ENCODE measurements at regions not wholly inside any gene's neighbourhood (a gene's known extent, or its start where the extent isn't known, plus 50 kb on each side); places are given as distances from the start of the nearest gene placed in this dataset.
A peak's percentile ranks its signal among the peaks of the same experiment; 100 is the strongest.
"Not testable (repeated sequence)": the region's sequence is repeated elsewhere in the genome, so short reads cannot be mapped to it uniquely, and the experiment has no call there.

DNA sequence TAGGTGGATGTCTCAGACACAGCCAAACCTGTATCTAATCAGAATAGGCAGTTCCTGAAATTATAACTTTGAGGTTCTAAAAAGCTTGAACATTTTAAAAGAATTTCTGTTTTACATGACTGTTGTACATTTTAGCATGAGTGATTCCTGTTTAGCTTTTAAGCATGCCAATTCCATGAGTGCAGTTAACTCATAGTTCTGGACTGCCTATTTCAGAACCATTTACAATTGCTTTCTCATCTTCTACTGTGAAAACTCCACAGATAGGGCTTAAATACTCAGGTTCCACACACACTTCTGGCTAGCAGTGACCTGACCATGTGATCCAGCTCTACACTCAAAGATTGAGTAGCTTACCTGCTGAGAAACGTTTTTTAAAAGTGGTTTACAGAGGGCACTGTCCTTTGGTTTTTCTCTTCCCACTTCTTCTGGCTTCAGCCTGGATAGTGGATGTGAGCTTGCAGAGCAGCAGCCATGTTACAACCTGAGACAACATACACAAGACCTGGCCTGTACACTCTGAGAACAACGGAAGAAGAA is 280.8 kb downstream of the ANKRD50 start:
- no peak for DNase-seq

DNA sequence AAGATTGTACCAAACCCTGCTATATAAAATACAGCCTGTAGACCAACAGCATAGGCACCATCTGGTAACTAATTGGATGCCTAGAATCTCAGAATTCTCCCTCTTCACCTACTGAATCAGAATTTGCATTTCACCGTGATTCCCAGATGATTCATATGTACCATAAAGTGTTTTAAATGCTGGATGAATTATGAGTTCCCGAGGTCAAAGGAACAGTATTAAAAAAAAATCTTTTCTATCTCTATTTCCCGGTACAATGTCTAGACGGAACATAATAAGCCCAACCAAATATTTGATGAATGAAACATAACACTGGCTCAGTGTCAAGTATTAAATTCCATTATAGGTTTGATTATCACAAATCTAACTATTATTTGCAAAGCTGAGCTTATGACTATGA is 280.0 kb downstream of the ANKRD50 start:
- DNase-seq, result no peak

DNA sequence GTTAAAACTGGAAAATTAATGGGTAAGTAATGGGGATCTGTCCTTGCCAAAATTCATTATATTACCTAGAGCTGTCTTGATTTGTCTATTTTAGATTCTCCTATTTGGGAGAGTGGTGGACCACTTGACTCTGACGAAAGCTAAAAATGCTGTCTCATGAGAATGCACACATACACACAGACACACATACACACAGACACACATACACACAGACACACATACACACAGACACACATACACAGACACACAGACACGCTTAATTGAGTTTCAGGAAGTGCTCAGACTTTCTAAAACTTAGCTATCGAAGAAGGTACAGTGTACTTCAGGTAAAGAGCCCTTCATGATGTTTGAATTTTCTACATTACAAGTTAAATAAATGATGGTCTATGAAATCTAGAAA is 279.5 kb downstream of the ANKRD50 start:
- no peak for DNase-seq

DNA sequence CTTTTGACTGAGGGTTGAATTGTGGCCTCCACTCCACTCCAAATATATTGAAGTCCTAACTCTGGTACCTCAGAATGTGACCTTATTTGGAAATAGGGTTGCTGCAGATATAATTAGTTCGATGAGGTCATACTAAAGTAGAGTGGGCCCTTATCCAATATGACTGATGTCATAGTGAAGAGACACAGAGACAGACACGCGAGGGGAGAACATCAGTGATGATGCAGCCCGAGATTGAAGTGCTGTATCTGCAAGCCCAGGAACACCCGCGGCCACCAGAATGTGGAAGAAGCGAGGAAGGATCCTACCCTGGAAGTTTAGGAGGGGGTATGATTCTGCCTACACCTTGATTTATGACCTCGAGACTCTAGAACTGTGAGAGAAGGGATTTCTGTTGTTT is 279.0 kb downstream of the ANKRD50 start:
- DNase-seq, result no peak

DNA sequence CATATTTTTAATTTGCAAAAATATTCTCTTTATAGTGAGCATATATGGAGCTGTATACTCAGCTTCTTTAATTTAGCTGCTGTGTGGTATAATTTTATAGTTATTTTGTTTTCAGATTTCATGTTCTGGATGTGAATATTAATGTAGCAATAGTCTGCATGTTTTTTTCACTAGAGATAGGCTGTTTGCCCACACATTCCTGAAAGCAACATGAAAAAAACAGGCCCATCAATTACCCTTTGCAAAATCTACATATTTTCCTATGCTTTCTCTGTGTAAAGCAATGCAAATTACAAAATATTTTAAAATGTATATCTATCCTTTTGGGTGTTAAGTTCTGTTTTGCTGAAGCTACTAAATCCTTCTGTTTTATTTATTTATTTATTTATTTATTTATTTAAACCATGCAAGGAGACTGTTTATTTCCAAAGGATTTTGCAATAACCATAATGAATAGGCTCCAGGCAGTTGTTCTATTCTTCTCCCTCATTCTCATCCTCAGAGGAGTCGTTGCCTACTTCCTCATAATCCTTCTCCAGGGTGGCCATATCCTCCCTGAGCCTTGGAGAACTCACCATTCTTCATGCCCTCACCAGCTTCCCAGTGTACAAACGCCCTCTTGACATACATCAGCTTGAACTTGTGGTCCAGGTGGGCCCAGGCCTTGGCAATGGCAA is 277.1 kb downstream of the ANKRD50 start:
- DNase-seq, result no peak

DNA sequence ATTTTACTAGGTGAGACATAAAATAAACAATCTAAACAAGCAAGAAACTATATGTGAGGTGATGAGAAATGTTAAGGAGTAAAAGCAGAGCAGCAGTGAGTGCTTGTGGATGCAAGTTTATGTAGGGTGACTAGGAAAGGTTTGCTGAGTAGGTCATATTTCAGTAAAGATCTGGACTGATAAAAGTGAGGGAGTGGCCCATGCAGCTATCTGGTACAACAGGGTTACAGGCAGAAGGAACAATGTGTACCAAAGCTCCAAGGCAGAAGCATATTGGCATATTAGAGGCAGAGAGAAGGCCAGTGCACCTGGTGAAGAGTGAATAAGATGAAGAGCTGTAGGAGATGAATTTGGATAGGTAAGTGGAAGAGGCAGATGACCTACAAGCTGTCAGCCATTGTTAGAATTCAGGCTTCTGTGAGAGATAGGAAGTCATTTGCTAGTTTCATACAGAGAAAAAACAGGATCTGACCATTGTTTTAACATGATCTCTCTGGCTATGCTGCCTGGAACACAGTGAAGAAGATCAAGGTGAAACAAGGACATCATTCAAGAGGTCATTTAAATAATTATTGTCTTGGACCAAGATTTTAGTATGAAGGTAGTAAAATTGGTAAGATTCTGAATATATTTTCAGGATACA is 274.6 kb downstream of the ANKRD50 start:
- DNase-seq, result no peak

DNA sequence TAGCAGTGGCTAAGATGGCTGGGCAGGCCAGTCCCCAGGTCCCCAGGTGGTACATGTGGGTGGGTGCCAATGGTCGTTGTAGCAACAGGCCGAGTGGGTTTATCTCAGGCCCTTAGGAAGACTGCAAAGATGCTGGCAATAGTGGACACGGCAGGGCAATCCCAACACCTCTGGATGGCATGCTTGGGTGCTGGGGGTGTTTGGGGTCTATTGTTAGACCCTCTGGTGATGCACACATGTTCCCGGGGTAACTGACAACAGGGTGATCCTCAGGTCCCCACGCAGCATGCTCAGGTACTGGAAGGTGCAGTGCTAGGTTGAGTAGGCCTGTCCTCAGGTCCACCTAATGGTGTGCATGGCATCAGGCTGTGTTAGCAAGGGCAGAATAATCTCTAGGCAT is 267.5 kb downstream of the ANKRD50 start:
- no peak for DNase-seq

DNA sequence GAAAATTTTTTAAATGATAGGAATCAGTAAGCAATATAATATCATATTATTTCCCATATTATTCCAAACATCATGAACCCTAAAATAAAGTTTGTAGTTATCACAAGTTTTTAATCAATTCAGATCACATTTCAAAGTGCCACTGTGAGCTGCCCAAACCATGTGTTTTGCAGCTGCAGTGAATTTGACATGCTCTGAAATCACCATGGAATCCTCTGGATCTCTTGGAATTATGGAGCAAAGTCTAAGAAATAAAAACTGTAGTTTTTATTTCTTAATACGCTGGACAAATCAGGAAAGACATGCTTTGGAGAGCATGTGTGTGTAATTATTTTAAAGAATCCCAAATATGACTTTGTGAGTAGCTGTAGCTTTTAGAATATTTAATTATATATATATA is 262.7 kb downstream of the ANKRD50 start:
- peak; percentile 83 for DNase-seq

DNA sequence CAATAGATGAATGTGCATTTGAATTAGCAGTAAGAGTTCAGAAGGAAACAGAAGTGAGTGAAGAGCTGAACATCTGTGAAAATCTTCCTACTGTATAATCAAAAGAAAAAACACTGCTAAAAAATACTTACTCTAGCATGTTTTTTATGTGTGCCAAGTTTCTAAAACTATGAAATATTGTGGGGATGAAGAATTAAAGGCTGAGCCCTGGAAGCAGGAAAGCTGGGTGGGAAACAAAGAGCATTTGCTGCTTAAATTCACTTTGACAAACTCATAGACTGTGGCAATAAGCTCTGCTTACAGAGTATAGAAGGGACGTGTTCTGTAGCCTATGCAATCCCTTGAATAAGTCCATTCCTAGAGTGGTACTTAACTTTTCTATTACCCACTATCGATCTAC is 261.7 kb downstream of the ANKRD50 start:
- peak; percentile 66 for DNase-seq

DNA sequence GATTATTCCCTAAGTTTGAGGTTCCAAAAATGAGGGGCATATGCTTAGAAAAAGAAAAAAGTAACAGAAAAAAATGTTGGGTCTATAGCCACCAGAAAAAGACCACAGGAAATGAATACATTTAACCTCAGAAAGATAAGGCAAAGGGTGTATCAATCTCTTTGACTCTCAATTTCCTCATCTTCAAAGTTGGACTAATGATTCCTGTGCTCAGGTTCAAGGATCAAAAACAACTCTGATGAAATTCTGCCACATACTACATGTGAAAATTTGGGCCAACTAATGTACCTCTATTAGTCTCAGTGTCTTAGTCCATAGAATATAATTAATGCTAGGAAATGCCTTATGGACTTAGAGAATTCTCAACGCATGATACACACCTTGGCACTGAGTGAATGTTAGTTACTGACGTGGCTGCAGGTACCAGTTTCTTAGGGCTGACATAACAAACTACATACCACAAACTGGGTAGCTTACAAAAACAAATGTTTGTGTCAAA is 257.7 kb downstream of the ANKRD50 start:
- no peak for DNase-seq

DNA sequence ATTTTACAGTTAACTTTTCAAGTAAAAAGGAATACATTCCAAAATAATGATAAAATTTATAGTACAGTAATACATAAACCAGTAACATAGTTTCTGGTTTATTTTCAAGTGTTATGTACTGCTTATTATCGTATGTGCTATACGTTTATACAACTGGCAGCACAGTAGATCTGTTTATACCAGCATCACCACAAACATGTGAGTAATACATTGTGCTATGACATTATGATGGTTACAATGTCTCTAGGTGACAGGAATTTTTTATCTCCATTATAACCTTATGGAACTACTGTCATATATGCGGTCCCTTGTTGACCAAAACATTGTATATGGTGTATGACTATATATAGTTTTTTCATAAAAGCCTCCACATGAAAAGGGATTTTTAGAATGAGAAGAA is 256.9 kb downstream of the ANKRD50 start:
- DNase-seq, result no peak

DNA sequence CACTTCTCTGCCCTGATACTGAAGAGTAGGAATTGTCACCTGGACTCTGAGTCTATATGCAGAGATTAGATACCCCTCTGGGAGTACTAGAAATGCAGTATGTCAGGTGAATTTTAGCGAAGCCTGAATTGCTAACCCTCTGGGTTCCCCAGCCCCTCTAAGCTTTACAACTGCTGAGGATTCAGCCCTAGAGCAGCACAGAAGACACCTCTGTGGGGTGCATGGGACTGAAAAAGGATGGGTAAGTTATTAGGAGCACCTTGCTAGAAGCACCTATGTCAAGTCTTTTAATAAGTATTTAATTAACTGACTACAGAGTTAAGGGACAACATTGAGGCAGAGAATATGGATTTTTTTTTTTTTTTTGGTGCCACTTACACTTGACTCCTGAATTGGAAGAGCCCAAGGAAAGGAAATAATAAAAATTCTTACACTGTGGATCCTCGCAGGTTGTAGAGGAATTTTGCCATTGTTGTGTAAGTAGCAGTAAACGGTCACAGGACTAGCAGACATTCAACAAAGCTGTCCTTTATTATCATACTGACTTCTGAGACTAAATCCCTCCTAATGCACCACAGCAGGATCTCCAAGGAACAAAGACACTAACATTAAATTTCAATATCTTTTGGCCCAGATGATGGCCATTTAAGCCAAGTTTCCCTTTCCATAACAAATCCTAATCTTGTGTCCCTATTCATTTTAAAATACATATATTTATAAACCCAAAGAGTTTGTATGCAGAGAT is 253.2 kb downstream of the ANKRD50 start:
- peak; percentile 41 for DNase-seq

DNA sequence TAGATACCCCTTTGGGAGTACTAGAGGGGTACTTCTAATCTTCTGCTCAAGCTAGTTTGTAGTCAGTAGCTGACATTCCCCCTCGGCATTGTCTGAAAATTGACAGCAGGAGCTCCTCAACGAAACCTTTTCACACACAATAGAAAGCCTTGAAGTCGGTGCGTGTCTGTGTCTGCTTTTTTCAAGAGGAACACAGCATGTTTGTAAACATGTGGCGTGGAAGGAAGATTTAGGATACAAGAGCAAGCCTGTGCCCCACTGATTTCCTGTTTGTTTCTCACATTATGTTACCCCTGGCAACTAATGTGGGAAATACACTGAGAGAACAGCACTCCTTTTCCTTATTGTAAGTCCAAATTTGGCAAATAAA is 252.6 kb downstream of the ANKRD50 start:
- peak; percentile 79 for DNase-seq

DNA sequence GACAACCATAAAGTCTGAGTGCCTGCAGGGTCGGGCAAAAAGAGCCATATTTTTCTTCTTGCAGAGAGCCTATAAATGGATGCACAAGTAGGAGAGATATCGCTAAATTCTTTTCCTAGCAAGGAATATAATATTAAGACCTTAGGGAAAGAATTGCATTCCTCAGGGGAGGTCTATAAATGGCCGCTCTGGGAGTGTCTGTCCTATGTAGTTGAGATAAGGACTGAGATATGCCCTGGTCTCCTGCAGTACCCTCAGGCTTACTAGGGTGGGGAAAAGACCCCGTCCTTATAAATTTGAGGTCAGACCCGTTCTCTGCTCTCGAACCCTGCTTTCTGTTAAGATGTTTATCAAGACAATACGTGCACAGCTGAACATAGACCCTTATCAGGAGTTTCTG is 250.9 kb downstream of the ANKRD50 start:
- not testable (repeated sequence) for DNase-seq

DNA sequence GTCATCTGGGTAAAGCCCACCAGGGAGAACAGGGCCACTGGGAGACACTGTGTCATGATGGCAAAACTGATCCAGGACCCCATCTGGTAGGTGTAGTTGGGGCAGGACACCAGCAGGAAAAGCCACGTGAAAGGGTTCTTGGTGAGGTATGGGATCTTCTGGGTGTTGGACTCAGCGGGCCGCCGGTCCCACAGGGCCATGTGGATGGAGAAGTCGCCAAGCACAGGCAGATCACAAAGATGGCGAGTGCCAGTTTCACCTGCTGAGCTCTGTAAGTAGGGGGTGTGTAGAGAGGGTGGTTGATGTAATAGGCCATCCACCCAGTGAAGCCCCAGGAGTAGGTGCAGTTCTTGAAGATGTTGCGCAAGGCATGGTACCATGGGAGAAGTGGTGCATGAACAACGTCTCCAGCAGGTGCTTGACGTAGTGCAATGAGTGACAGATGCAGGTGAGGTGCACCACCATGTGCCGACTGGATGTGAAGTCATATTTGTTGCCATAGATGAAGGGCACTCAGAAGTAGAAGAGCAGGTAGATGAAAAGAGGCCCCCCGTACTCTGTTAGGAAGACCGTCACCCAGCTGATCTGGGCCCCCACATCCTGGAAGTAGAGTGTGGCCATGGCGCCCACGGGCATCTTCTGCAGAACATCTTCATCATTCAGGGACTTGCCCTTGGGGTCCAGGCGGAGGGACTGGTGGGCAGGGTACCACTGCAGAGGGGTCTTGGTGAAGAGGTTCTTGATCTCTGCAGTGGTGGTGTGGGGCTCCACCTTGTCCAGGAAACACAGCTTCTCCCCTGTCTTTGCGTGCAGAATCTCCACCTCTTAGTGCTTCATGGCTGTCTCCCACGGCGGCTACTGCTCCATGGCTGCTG is 249.3 kb downstream of the ANKRD50 start:
- DNase-seq, result no peak

DNA sequence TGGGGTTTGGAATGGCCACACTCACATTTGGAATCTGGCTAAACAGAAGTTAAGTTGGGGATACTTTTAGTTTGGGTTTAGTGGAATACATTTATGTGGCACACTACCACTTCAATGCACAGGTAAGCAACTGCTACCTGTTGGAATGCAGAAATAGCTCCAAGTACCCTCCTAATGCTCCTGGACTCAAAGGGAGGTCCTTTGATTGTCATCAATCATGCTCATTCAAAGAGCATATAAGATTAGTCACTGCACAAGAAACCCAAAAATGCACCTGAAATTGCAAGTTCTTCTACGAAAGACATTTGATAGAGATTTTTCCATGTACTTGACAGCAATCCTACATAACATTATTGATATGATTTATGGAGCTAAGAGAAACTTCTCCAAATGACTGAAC is 247.7 kb downstream of the ANKRD50 start:
- DNase-seq, result no peak

DNA sequence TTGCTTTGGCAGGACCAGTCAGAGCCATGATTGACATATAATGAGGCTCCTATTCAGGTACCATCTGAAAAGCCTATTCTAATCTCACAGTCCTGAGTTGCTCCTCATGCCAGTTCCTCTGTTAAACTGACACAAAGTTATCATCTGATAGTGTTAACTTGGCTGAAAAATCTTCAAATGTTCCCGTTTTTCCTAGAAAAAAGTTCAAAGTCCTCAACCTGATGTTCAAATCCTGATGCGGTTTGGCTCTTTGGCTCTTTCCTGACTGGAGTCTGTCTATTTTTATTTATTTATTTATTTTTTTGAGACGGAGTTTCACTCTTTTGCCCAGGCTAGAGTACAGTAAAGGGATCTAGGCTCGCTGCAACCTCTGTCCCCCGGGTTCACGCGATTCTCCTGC is 244.2 kb downstream of the ANKRD50 start:
- DNase-seq, result no peak

DNA sequence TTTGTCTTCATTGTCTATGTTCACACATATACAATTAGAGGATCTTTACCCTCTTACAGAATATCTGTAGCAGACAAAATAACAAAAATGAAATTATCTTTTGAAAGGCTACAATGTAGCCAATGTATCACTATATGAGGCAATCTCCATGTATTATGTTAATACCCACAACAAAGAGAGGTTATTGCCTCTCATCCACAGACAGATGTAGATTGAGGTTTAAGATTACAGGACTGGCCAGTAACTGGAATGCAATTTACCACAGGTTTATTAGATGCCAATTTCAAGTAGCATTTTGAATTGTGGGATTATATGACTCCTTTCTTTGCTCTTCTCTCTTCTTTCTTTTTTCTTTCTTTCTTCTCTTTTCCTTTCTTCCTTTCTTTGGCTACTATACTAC is 242.6 kb downstream of the ANKRD50 start:
- DNase-seq, result no peak

DNA sequence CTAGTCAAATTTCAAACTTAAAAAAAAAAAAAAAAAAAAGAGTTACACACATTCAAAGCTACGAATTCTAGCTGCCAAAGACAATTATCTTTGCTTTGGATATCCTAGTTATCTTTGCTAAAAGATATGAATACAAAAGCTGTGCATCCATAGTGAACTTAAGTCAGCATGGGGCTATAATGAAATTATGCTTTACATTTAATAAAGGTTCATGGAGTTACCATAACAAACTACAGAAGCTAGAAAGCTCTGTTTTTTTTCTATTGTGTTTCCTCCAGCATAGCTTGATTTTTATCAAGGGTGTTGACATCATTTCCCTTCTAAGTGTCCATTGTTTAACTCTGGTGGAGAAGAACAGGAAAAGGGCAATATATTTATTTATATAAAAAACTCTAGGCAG is 234.1 kb downstream of the ANKRD50 start:
- DNase-seq, result peak; percentile 63

DNA sequence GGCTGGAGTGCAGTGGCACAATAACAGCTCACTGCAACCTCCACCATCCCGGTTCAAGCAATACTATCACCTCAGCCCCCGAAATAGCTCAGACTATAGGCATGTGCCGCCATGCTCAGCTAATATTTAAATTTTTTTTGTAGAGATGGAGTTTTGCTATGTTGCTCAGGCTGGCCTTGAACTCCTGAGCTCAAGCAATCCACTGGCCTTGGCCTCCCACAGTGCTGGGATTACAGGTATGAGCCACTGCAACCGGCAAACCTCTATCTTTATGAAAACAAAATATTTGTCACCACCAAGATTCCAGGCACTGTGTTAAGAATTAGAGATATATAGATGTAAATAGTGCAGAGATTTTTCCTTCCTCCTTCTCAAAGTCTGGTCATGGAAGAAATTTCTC is 232.5 kb downstream of the ANKRD50 start:
- no peak for DNase-seq

DNA sequence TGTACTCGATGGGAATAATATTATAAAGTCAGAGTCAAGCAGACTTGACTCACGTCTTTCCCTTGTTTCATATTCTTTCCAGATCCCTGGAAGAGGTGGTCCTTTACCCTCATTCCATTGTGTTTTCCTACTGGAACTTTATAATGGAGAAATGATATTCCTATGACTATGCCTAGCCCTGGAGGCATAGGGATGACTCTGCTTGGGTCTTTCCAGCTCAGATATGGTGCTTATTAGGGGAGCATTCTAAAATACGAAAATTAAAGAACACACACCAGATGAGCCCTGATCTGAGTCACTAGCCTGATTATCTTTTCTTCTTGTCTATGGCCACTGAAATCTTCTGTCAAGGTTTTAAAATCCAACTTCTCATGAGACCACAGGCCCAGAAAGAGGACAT is 231.4 kb downstream of the ANKRD50 start:
- no peak for DNase-seq

Data from tongue (tissue), 1 donor.